ENCODE measurements at regions not wholly inside any gene's neighbourhood (a gene's known extent, or its start where the extent isn't known, plus 50 kb on each side); places are given as distances from the start of the nearest gene placed in this dataset.
"Not testable (repeated sequence)": the region's sequence is repeated elsewhere in the genome, so short reads cannot be mapped to it uniquely, and the experiment has no call there.

DNA sequence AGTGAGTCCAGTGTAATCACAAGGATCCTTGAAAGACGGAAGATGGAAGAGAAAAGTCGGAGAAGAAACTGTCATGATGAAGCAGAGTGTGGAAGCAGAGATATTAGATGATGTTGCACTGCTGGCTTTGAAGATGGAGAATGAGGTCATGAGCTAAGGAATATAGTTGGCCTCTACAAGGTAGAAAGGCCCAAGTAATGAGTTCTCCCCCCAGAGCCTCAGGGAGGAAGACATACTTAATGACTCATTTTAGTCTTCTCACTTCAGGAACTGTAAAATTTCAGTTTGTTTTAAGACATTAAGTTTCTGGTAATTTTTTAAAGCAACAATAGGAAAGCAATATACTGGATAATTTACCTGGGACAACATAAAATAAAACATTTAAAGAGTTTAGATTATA, 1331.5 kb upstream of the PCDH20 start (continued):
- TF ChIP-seq, protein P1, sequence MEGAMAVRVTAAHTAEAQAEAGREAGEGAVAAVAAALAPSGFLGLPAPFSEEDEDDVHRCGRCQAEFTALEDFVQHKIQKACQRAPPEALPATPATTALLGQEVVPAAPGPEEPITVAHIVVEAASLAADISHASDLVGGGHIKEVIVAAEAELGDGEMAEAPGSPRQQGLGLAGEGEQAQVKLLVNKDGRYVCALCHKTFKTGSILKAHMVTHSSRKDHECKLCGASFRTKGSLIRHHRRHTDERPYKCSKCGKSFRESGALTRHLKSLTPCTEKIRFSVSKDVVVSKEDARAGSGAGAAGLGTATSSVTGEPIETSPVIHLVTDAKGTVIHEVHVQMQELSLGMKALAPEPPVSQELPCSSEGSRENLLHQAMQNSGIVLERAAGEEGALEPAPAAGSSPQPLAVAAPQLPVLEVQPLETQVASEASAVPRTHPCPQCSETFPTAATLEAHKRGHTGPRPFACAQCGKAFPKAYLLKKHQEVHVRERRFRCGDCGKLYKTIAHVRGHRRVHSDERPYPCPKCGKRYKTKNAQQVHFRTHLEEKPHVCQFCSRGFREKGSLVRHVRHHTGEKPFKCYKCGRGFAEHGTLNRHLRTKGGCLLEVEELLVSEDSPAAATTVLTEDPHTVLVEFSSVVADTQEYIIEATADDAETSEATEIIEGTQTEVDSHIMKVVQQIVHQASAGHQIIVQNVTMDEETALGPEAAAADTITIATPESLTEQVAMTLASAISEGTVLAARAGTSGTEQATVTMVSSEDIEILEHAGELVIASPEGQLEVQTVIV (IDR thresholded peaks at IDR 0.05; ENCODE audit: borderline replicate concordance, partially characterized antibody), result no peak
- TF ChIP-seq ZNF622 (IDR thresholded peaks at IDR 0.05) (no peak), WRNIP1 (IDR thresholded peaks at IDR 0.05; ENCODE audit: borderline replicate concordance, low read depth, low read length) (no peak), HCFC1 (IDR thresholded peaks at IDR 0.05; ENCODE audit: low read length) (no peak)
- TF ChIP-seq, protein P2, sequence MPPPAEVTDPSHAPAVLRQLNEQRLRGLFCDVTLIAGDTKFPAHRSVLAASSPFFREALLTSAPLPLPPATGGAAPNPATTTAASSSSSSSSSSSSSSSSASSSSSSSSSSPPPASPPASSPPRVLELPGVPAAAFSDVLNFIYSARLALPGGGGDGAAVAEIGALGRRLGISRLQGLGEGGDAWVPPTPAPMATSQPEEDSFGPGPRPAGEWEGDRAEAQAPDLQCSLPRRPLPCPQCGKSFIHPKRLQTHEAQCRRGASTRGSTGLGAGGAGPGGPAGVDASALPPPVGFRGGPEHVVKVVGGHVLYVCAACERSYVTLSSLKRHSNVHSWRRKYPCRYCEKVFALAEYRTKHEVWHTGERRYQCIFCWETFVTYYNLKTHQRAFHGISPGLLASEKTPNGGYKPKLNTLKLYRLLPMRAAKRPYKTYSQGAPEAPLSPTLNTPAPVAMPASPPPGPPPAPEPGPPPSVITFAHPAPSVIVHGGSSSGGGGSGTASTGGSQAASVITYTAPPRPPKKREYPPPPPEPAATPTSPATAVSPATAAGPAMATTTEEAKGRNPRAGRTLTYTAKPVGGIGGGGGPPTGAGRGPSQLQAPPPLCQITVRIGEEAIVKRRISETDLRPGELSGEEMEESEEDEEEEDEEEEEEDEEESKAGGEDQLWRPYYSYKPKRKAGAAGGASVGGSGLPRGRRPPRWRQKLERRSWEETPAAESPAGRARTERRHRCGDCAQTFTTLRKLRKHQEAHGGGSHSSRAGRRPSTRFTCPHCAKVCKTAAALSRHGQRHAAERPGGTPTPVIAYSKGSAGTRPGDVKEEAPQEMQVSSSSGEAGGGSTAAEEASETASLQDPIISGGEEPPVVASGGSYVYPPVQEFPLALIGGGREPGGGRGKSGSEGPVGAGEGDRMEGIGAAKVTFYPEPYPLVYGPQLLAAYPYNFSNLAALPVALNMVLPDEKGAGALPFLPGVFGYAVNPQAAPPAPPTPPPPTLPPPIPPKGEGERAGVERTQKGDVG (CRISPR knock-in tag; IDR thresholded peaks at IDR 0.05), result no peak
- TF ChIP-seq, protein P3, sequence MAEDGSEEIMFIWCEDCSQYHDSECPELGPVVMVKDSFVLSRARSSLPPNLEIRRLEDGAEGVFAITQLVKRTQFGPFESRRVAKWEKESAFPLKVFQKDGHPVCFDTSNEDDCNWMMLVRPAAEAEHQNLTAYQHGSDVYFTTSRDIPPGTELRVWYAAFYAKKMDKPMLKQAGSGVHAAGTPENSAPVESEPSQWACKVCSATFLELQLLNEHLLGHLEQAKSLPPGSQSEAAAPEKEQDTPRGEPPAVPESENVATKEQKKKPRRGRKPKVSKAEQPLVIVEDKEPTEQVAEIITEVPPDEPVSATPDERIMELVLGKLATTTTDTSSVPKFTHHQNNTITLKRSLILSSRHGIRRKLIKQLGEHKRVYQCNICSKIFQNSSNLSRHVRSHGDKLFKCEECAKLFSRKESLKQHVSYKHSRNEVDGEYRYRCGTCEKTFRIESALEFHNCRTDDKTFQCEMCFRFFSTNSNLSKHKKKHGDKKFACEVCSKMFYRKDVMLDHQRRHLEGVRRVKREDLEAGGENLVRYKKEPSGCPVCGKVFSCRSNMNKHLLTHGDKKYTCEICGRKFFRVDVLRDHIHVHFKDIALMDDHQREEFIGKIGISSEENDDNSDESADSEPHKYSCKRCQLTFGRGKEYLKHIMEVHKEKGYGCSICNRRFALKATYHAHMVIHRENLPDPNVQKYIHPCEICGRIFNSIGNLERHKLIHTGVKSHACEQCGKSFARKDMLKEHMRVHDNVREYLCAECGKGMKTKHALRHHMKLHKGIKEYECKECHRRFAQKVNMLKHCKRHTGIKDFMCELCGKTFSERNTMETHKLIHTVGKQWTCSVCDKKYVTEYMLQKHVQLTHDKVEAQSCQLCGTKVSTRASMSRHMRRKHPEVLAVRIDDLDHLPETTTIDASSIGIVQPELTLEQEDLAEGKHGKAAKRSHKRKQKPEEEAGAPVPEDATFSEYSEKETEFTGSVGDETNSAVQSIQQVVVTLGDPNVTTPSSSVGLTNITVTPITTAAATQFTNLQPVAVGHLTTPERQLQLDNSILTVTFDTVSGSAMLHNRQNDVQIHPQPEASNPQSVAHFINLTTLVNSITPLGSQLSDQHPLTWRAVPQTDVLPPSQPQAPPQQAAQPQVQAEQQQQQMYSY (CRISPR knock-in tag; IDR thresholded peaks at IDR 0.05), result no peak

DNA sequence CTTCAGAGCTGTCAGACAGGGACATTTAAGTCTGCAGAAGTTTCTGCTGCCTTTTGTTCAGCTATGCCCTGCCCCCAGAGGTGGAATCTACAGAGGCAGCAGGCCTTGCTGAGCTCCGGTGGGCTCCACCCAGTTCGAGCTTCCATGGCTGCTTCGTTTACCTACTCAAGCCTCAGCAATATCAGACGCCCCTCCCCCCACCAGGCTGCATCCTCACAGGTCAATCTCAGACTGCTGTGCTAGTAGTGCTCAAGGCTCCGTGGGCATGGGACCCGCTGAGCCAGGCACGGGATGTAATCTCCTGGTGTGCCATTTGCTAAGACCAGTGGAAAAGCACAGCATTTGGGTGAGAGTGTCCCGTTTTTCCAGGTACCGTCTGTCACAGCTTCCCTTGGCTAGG, 1314.1 kb upstream of the PCDH20 start:
- H3K27me3 ChIP-seq (replicated peaks in 1 of 2; ENCODE audit: control insufficient read depth in 2 of 2, insufficient read depth in 2 of 2, low read length in 1 of 2); H3K79me2 ChIP-seq (ENCODE audit: control insufficient read depth, insufficient read depth, low read length); H3K4me1 ChIP-seq (ENCODE audit: control insufficient read depth, insufficient read depth, low read length); H3K36me3 ChIP-seq (ENCODE audit: control insufficient read depth in 2 of 2, insufficient read depth in 2 of 2, low read length in 1 of 2); SMC1A ChIA-PET (ENCODE audit: uncharacterized antibody, unreplicated experiment); H2AFZ ChIP-seq (ENCODE audit: control insufficient read depth, low read depth, low read length); BruUV-seq (replicated peaks); H3K4me3 ChIP-seq; in situ Hi-C loops (cut with MboI); DNase-seq (ENCODE audit: low read depth, low spot score); H3K27ac ChIP-seq (ENCODE audit: control insufficient read depth, insufficient read depth); POLR2A ChIA-PET; intact Hi-C loops (cut with micrococcal nuclease; ENCODE audit: unreplicated experiment); ATAC-seq; CTCF ChIA-PET; RAD21 ChIA-PET (ENCODE audit: unreplicated experiment); H4K20me1 ChIP-seq (ENCODE audit: control insufficient read depth, insufficient read depth); H3K9ac ChIP-seq (ENCODE audit: control insufficient read depth, insufficient read depth, low read length); FAIRE-seq; H3K9me3 ChIP-seq (replicated peaks; ENCODE audit: control insufficient read depth, insufficient read depth, low read length); H3K4me2 ChIP-seq (ENCODE audit: control insufficient read depth, insufficient read depth): not testable (repeated sequence)
- WGBS (ENCODE audit: insufficient coverage, insufficient replicate concordance, low lambda C conversion rate, missing lambda C conversion rate), result 9% methylated on average over 9 of the region's 9 CpGs
